Right lobe of liver (tissue), 6 donors: ENCODE measurements at regions not wholly inside any gene's neighbourhood (a gene's known extent, or its start where the extent isn't known, plus 50 kb on each side); places are given as distances from the start of the nearest gene placed in this dataset.

ENCODE experiments used
- ATAC-seq, 4 donors: fragments of 200-7000 bp; cut with Tn5 transposase; one replicate each; pipeline ENCODE4 v1.9.1; 2020; ENCODE audit warnings: mild to moderate bottlenecking in 4 of 4, moderate library complexity in 4 of 4
- DNase-seq, 3 donors: peaks; one replicate each; pipeline ENCODE4 v3.0.0-alpha.2; 2020
- H3K27ac ChIP-seq, 3 donors: fragments of 200-600 bp; one replicate each; pipeline ENCODE4 v1.8.0; 2022
- H3K27me3 ChIP-seq, 2 donors: fragments of 200-600 bp; one replicate each; pipeline ENCODE4 v1.8.0; 2022
- H3K36me3 ChIP-seq, 4 donors: fragments of 200-600 bp; sonication (generic) in 1 of 4; one replicate each; pipeline versions ENCODE4 v1.5.1 to v1.8.0; 2017 to 2022; ENCODE audit warnings: control low read depth in 1 of 4
- H3K4me1 ChIP-seq, 4 donors: fragments of 200-600 bp; sonication (generic) in 1 of 4; one replicate each; pipeline versions ENCODE4 v1.5.1 to v1.8.0; 2017 to 2022; ENCODE audit warnings: control low read depth in 1 of 4
- H3K4me3 ChIP-seq, 3 donors: fragments of 200-600 bp; one replicate each; pipeline ENCODE4 v1.8.0; 2022
- H3K9me3 ChIP-seq, 4 donors: fragments of 200-600 bp; sonication (generic) in 1 of 4; one replicate each; pipeline versions ENCODE4 v1.5.1 to v1.8.0; 2017 to 2022; ENCODE audit warnings: control low read depth in 1 of 4
- CTCF ChIP-seq, 4 donors: fragments of 200-600 bp in 3 of 4; fragments of 450-650 bp in 1 of 4; IDR thresholded peaks; one replicate each; pipeline versions ENCODE4 v1.5.1 to v1.8.0; 2016 to 2022; ENCODE audit warnings: antibody characterized with exemption in 4 of 4, mild to moderate bottlenecking in 2 of 4
- POLR2A ChIP-seq: fragments of 450-650 bp; IDR thresholded peaks from one replicate; pipeline ENCODE4 v1.6.1; 2017; ENCODE audit warnings: antibody characterized with exemption, mild to moderate bottlenecking
- WGBS: methylation state at CpG from one replicate; pipeline ENCODE4 v1.1.6; 2018; ENCODE audit warnings: low coverage, low lambda C conversion rate; ENCODE audit not compliant: insufficient coverage; ENCODE audit errors: missing lambda C conversion rate; 5-methylcytosine and 5-hydroxymethylcytosine counted together
- intact Hi-C, 2 donors: fragments of 100-400 bp; cut with DNase I; formaldehyde crosslinking; loops; one replicate each; pipeline versions ENCODE4 v1.11.2 to v1.14.1; 2022
- donor health status: DM: no; HTN: yes; CAD: no.
- donor health status: DM: no; HTN: no; CAD: no.
- donor health status: DM: no; HTN: no; CAD: no.
- donor health status: DM: no; HTN: yes; CAD: no.
- donor health status: DM: no; HTN: yes; CAD: no.

- WGBS = 31% methylated on average over 4 of the region's 4 CpGs
- peak in 3 of 4 donors; percentile 38 to 59 (median 45) for ATAC-seq
Observed at GRCh38 chr1:87219626-87220025, 109.1 kb upstream of the LMO4 start.

DNA sequence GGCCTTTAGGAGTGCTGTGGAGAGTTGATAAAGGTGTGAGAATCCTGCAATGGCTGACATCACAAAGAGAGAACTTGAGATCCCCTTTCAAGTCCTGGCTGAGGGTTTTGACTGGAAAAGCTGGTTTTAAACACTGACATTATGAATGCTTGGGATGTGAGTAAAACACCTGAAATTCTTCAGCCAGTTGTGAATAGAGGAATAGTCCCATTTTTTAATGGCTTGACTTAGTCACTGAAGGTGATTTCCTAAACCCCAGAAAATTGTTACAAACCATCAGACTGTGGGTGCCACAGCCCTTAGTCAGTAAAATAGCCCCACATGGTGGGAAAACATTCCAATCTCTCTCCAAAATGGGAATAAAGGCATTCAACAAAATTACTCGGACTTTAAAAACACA, 107.7 kb upstream of the LMO4 start:
- no peak overlapping the region for H3K27ac ChIP-seq
- 69% methylated on average over 1 of the region's 1 CpG for WGBS
- H3K4me3 ChIP-seq = no peak overlapping the region
- intact Hi-C loops = no loop called here
- no peak for ATAC-seq
- TF ChIP-seq CTCF (IDR thresholded peaks at IDR 0.05) (no peak), POLR2A (no peak)
- no peaks in the 10 kb centered on the region for H3K27me3 ChIP-seq
- no peaks in the 10 kb centered on the region for H3K9me3 ChIP-seq
- DNase-seq = no peak
- H3K4me1 ChIP-seq = no peaks in the 10 kb centered on the region
- H3K36me3 ChIP-seq = no peaks in the 10 kb centered on the region

More at GRCh38 chr1:87219626-87220025, 109.1 kb upstream of the LMO4 start:
- no peak for DNase-seq
- Histone ChIP-seq H3K27me3 (no peaks in the 10 kb centered on the region), H3K4me1 (no peaks in the 10 kb centered on the region), H3K27ac (no peak overlapping the region), H3K36me3 (no peaks in the 10 kb centered on the region), H3K4me3 (no peak overlapping the region), H3K9me3 (no peaks in the 10 kb centered on the region)
- intact Hi-C loops = no loop called here
- TF ChIP-seq CTCF (IDR thresholded peaks at IDR 0.05) (no peak), POLR2A (no peak)

GRCh38 chr1:87224201-87224600, 104.5 kb upstream of the LMO4 start:
- TF ChIP-seq CTCF (IDR thresholded peaks at IDR 0.05) = no peak
- no peak for TF ChIP-seq POLR2A
- H3K27me3 ChIP-seq = no peaks in the 10 kb centered on the region
- H3K27ac ChIP-seq = no peak overlapping the region
- H3K4me3 ChIP-seq = no peak overlapping the region
- WGBS = 86% methylated on average over 2 of the region's 2 CpGs
- DNase-seq = no peak
- no peaks in the 10 kb centered on the region for H3K36me3 ChIP-seq
- H3K9me3 ChIP-seq = no peaks in the 10 kb centered on the region
- intact Hi-C loops = no loop called here
- no peak for ATAC-seq
- H3K4me1 ChIP-seq = no peaks in the 10 kb centered on the region

DNA sequence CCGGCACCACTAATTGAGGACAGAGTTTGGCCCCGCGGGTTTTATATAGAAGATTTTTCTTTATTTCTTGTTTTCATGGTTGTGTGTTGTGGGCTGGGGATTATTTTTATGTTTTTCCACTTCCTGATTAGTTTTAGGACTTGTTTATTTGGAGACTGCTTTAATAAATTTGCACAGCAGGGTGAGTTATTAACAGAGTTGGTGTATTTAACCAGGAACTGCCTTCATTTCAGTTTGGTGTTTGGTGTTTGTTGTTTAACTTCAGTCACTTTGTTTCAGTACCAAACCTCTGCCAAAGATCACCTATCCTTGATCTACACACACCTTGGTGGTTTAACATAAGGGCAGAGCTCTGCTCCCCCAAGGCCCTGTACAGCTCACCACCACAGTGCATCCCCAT, 103.5 kb upstream of the LMO4 start:
- WGBS = 96% methylated on average over 3 of the region's 3 CpGs

More for the DNA sequence above, 103.5 kb upstream of the LMO4 start:
- intact Hi-C loops = no loop called here
- Histone ChIP-seq H3K27me3 (no peaks in the 10 kb centered on the region), H3K4me1 (no peaks in the 10 kb centered on the region), H3K9me3 (no peaks in the 10 kb centered on the region), H3K36me3 (no peaks in the 10 kb centered on the region), H3K4me3 (no peak overlapping the region), H3K27ac (no peak overlapping the region)
- TF ChIP-seq POLR2A = no peak
- TF ChIP-seq CTCF (IDR thresholded peaks at IDR 0.05) = no peak
- DNase-seq = no peak
- no peak for ATAC-seq
